DOHH2 (cell line): ENCODE measurements at regions not wholly inside any gene's neighbourhood (a gene's known extent, or its start where the extent isn't known, plus 50 kb on each side); places are given as distances from the start of the nearest gene placed in this dataset.

ENCODE experiments used
- CTCF ChIP-seq: fragments of 200-600 bp; sonication (generic); IDR thresholded peaks from one replicate; pipeline ENCODE4 v1.5.1; 2014; ENCODE audit warnings: antibody characterized with exemption, mild to moderate bottlenecking, low read depth, low read length; ENCODE audit not compliant: poor library complexity, severe bottlenecking
- EZH2phosphoT487 ChIP-seq: fragments of 200-600 bp; sonication (generic); IDR thresholded peaks from 2 replicates; pipeline ENCODE4 v1.6.1; 2017; ENCODE audit warnings: borderline replicate concordance, mild to moderate bottlenecking, antibody characterized with exemption, low read length, moderate library complexity, mixed read lengths

GRCh38 chr14:38527502-38527878, 271.6 kb upstream of the CLEC14A start:
- no peak for TF ChIP-seq CTCF
- no peak for TF ChIP-seq EZH2phosphoT487
